Effector CD4-positive, alpha-beta T cell (primary cell): ENCODE measurements at regions not wholly inside any gene's neighbourhood (a gene's known extent, or its start where the extent isn't known, plus 50 kb on each side); places are given as distances from the start of the nearest gene placed in this dataset.
"Not testable (repeated sequence)": the region's sequence is repeated elsewhere in the genome, so short reads cannot be mapped to it uniquely, and the experiment has no call there.

Experiments
- DNase-seq: peaks from one replicate; pipeline ENCODE4 v3.0.0-alpha.2; 2020

GRCh38 chr11:38700111-38700510 lies 2102.1 kb upstream of the RAG2 start:
- no peak for DNase-seq

- DNase-seq = no peak
These were observed 2095.3 kb upstream of the RAG2 start for GRCh38 chr11:38693306-38693705.

GRCh38 chr11:38690211-38690610 lies 2092.2 kb upstream of the RAG2 start:
- DNase-seq = not testable (repeated sequence)

- DNase-seq = no peak
These were observed 2089.0 kb upstream of the RAG2 start for GRCh38 chr11:38687008-38687407.

GRCh38 chr11:38683484-38683883 lies 2085.4 kb upstream of the RAG2 start:
- DNase-seq = no peak

- DNase-seq = no peak
These were observed 2082.7 kb upstream of the RAG2 start for GRCh38 chr11:38680746-38681145.

GRCh38 chr11:38680166-38680565 lies 2082.1 kb upstream of the RAG2 start:
- DNase-seq = no peak

GRCh38 chr11:38672445-38672844 lies 2074.4 kb upstream of the RAG2 start:
- no peak for DNase-seq

GRCh38 chr11:38667359-38667758 lies 2069.3 kb upstream of the RAG2 start:
- DNase-seq = no peak

GRCh38 chr11:38648604-38649003 lies 2050.6 kb upstream of the RAG2 start:
- DNase-seq = no peak

GRCh38 chr11:38646382-38646781 lies 2048.3 kb upstream of the RAG2 start:
- no peak for DNase-seq

- DNase-seq = no peak
These were observed 2042.8 kb upstream of the RAG2 start for GRCh38 chr11:38640854-38641253.

GRCh38 chr11:38612701-38613100 lies 2014.7 kb upstream of the RAG2 start:
- DNase-seq = no peak

- DNase-seq = not testable (repeated sequence)
These were observed 2003.3 kb upstream of the RAG2 start for GRCh38 chr11:38601371-38601770.

- no peak for DNase-seq
These were observed 2000.4 kb upstream of the RAG2 start for GRCh38 chr11:38598418-38598817.

- DNase-seq = not testable (repeated sequence)
These were observed 1997.5 kb upstream of the RAG2 start for GRCh38 chr11:38595359-38596016.

- no peak for DNase-seq
These were observed 1996.9 kb upstream of the RAG2 start for GRCh38 chr11:38594895-38595294.

- DNase-seq = no peak
These were observed 1995.6 kb upstream of the RAG2 start for GRCh38 chr11:38593649-38594048.

- no peak for DNase-seq
These were observed 1984.7 kb upstream of the RAG2 start for GRCh38 chr11:38582756-38583155.

- no peak for DNase-seq
These were observed 1984.1 kb upstream of the RAG2 start for GRCh38 chr11:38582151-38582550.

GRCh38 chr11:38577769-38578168 lies 1979.7 kb upstream of the RAG2 start:
- DNase-seq = no peak

- no peak for DNase-seq
These were observed 1964.5 kb upstream of the RAG2 start for GRCh38 chr11:38562562-38562961.

- DNase-seq = no peak
These were observed 1955.1 kb upstream of the RAG2 start for GRCh38 chr11:38553148-38553547.

- DNase-seq = no peak
These were observed 1949.4 kb upstream of the RAG2 start for GRCh38 chr11:38547462-38547861.

GRCh38 chr11:38543986-38544385 lies 1946.0 kb upstream of the RAG2 start:
- DNase-seq = no peak
